ENCODE measurements at regions not wholly inside any gene's neighbourhood (a gene's known extent, or its start where the extent isn't known, plus 50 kb on each side); places are given as distances from the start of the nearest gene placed in this dataset.

GRCh38 chr7:81887098-81888090, 117.5 kb upstream of the HGF start:
- no peak overlapping the region for H3K4me3 ChIP-seq (ENCODE audit: control insufficient read depth, low read depth, low read length)

DNA sequence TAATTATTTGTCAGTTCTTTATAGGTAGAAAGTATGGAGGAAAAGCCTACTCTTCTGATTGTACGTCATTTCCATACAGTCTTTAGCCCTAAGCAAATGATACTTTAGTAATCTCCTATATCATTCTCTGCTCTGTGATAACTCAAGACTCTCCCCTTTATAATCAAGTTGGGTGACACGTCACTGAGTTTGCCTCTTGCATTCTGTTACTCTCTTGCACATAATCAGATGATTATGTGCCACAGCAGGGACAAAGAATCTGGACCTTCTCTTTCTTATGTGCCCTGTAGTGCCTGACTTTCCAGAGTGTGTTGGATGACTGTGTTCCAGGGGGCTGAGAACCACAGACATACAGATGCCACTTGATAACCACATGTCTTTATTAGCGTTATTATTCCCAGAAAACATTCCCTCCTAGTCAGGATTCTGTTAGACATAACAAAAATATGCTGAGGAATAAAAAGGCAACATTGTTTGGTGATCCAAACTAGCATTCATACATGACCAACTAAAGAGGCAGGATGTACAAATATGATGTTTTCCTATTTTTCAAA, 116.4 kb upstream of the HGF start:
- DNase-seq (ENCODE audit: low read depth) = no peak
- TF ChIP-seq, protein P1, sequence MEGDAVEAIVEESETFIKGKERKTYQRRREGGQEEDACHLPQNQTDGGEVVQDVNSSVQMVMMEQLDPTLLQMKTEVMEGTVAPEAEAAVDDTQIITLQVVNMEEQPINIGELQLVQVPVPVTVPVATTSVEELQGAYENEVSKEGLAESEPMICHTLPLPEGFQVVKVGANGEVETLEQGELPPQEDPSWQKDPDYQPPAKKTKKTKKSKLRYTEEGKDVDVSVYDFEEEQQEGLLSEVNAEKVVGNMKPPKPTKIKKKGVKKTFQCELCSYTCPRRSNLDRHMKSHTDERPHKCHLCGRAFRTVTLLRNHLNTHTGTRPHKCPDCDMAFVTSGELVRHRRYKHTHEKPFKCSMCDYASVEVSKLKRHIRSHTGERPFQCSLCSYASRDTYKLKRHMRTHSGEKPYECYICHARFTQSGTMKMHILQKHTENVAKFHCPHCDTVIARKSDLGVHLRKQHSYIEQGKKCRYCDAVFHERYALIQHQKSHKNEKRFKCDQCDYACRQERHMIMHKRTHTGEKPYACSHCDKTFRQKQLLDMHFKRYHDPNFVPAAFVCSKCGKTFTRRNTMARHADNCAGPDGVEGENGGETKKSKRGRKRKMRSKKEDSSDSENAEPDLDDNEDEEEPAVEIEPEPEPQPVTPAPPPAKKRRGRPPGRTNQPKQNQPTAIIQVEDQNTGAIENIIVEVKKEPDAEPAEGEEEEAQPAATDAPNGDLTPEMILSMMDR (IDR thresholded peaks at IDR 0.05; ENCODE audit: control insufficient read depth, insufficient read depth, low read depth, low read length, missing control alignments) = no peak

More at GRCh38 chr7:81887098-81888090, 117.5 kb upstream of the HGF start:
- TF ChIP-seq, protein P1 (IDR thresholded peaks at IDR 0.05; ENCODE audit: control insufficient read depth, insufficient read depth, low read depth, low read length, missing control alignments) = no peak
- DNase-seq (ENCODE audit: low read depth) = no peak

DNA sequence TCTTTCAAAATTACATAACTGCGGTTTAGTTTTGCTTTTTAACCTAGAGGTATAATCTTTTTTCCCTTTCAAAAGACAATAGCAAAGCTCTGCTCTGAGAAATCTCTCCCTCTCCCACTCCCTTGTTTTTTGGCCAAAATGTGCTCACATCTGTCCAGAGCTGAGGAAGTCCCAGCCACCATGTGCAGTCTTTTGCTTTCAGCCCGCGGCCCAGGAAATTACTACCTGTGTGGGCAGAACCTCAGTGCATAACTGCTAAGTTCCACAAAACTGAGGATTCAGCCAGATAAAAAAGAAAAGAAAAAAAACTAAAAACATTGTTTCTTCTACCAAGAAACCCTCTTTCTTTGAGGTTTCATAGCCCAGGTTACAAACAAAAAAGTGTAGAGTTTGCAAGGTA, 115.0 kb upstream of the HGF start:
- TF ChIP-seq, protein P1 (IDR thresholded peaks at IDR 0.05; ENCODE audit: control insufficient read depth, insufficient read depth, low read depth, low read length, missing control alignments) = no peak
- H3K4me3 ChIP-seq (ENCODE audit: control insufficient read depth, low read depth, low read length) = no peak overlapping the region
- no peak for DNase-seq (ENCODE audit: low read depth)

More for the DNA sequence above, 116.4 kb upstream of the HGF start:
- no peak overlapping the region for H3K4me3 ChIP-seq (ENCODE audit: control insufficient read depth, low read depth, low read length)

DNA sequence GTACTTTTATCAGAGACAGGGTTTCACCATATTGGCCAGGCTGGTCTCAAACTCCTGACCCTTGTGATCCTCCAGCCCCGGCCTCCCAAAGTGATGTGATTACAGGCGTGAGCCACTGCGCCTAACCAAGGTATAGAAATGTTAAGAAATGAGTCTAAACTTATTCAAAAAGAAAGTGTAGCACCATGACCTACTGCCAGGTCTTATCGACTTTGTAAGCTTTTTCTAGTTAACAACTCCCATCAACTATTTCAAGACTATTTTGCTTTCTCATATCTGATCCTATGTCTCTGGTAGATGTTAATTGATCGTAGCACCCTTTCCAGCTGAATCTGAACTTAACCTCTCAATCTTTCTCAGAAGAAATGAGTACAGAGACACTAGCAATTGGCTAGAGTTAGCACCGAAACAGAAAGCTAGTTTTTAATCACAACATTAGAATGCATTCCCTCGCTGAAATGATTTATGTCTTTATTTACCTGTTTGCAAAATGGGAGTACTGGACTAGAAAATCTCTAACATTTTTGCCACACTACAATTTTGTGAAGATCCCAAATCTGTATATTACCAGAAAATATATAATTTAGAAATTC, 114.0 kb upstream of the HGF start:
- no peak overlapping the region for H3K4me3 ChIP-seq (ENCODE audit: control insufficient read depth, low read depth, low read length)
- TF ChIP-seq, protein P1 (IDR thresholded peaks at IDR 0.05; ENCODE audit: control insufficient read depth, insufficient read depth, low read depth, low read length, missing control alignments) = no peak
- no peak for DNase-seq (ENCODE audit: low read depth)

- TF ChIP-seq, protein P1 (IDR thresholded peaks at IDR 0.05; ENCODE audit: control insufficient read depth, insufficient read depth, low read depth, low read length, missing control alignments) = no peak
- no peak overlapping the region for H3K4me3 ChIP-seq (ENCODE audit: control insufficient read depth, low read depth, low read length)
Observed at GRCh38 chr7:81882086-81882485, 112.2 kb upstream of the HGF start.

GRCh38 chr7:81877890-81878289, 108.0 kb upstream of the HGF start:
- TF ChIP-seq, protein P1 (IDR thresholded peaks at IDR 0.05; ENCODE audit: control insufficient read depth, insufficient read depth, low read depth, low read length, missing control alignments) = no peak
- no peak for DNase-seq (ENCODE audit: low read depth)
- H3K4me3 ChIP-seq (ENCODE audit: control insufficient read depth, low read depth, low read length) = no peak overlapping the region

More at GRCh38 chr7:81882086-81882485, 112.2 kb upstream of the HGF start:
- peak; percentile 31 for DNase-seq (ENCODE audit: low read depth)

Measured in AG09309 (cell line).